ENCODE measurements at regions not wholly inside any gene's neighbourhood (a gene's known extent, or its start where the extent isn't known, plus 50 kb on each side); places are given as distances from the start of the nearest gene placed in this dataset.

- no peak for DNase-seq
Measured at GRCh38 chr3:111314181-111314873, 227.7 kb upstream of the CD96 start.

DNA sequence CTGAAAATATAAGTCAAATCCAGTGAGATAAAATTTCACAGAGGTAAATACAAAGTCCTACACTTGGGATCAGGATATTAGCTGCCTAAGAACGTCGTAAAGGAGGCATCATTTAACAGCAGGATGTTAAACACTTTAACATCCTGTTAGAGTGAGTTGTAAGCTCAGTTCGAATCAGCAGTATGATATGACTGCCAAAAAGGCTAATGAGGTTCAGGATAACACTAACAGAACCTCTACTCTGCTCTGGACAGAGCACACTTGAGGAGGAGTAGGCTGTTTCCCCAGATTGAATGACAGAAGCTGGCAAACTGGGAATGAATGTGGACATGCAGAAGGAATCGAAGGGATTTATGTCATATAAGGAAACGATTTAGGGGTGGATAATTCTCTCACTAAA, 227.1 kb upstream of the CD96 start:
- no peak for DNase-seq

- DNase-seq: no peak
Measured at GRCh38 chr3:111315930-111316587, 225.9 kb upstream of the CD96 start.

- no peak for DNase-seq
Measured at GRCh38 chr3:111318289-111318688, 223.7 kb upstream of the CD96 start.

GRCh38 chr3:111319598-111319997, 222.4 kb upstream of the CD96 start:
- no peak for DNase-seq

DNA sequence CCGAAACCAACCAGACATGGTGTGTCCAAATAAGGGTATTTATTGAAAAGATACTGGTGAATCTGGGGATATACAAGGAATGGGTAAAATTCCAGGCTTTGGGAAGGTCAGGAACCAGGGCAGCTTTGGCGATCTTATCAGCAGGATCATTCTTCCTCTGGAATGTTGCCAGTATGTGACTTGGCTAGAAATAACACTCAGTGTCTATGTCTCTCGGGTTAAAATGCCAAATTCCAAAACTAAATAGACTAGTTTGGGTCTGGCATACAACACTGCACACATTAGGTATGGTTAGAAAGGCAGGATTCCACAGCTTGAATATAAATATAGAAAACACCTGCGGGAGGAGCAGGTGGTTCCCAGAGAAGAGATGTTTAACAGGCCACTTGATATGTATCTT, 220.2 kb upstream of the CD96 start:
- DNase-seq: no peak

DNA sequence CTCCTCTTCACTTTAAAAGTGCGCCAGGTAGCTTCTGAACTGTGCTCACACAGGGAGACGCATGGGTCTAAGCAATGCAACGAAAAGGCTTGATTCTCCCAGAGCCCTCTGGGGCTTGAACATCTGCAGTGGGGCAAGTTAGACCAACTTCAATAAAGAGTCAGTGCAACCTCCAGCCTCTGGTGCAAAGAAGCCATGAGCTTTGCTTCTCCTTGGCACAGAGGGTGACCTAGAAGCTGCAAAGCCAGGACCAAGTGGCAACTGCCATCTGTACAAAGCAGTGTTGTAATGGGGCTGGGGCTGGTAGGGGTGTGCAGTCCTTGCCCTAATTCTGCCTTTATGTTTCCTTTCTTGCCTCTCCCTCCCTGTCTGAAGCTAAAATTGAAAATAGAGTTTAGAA, 219.0 kb upstream of the CD96 start:
- no peak for DNase-seq

DNA sequence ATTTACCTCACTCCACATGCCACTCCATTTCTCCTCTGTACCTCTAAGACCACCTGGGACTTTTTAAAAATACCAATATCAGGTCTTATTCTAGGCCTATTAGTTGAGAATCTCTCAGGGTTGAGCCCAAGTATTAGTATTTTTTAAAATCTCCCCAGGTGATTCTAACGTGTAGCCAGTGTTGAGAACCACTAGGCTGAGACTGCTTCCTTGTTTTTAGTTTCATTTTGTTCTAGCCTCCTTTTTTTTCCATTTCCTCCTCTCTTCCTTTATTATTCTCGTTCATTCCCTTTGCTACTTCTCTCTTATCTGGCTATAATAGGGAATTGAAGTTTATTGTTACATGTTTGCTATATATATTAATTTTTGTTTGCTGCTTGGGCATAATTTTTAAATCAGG, 217.8 kb upstream of the CD96 start:
- peak; percentile 10 for DNase-seq

DNA sequence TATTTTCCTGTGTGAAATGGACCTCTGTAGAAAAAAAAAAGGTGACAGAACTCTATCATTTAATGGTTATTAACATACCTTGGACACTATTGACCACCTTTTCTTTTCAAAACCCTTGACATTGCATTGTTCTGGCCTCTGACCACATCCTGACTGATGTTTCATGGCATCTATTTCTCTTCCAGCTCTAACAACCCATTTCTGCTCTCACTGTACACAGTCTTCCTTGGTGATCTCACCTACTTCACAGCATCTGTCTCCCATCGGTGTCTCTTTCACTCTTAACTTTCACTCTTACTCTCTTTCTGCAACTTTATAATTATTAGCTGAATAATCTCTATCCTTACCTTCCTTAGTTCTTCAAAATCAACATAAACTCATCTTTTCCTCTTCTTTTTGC, 217.4 kb upstream of the CD96 start:
- DNase-seq: no peak

DNA sequence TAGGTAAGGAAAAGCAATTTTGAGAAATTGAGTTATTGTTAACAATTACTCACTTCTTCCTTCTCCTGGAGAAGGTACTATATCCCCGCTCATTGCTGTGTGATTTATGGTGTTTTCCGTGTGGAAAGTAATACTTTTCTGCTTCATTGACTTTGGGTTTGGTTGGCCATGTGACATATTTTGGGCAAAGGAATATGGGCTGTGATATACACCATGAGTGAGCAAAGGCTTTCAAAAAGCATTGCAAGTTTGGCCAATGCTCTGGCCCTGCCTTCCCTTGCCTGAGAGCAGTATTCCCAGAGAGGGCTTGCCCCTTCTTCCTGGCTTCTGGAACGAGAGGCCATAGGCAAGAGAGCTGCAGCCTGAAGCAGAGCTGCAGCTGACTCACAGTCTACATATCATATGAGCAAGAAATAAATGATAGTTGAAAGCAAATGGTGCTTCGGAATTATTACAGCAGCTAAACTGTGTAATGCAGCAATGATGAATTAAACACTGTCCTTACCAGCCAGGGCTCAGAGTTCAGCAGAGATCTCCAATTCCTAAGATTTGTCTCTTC, 216.8 kb upstream of the CD96 start:
- DNase-seq: no peak

DNA sequence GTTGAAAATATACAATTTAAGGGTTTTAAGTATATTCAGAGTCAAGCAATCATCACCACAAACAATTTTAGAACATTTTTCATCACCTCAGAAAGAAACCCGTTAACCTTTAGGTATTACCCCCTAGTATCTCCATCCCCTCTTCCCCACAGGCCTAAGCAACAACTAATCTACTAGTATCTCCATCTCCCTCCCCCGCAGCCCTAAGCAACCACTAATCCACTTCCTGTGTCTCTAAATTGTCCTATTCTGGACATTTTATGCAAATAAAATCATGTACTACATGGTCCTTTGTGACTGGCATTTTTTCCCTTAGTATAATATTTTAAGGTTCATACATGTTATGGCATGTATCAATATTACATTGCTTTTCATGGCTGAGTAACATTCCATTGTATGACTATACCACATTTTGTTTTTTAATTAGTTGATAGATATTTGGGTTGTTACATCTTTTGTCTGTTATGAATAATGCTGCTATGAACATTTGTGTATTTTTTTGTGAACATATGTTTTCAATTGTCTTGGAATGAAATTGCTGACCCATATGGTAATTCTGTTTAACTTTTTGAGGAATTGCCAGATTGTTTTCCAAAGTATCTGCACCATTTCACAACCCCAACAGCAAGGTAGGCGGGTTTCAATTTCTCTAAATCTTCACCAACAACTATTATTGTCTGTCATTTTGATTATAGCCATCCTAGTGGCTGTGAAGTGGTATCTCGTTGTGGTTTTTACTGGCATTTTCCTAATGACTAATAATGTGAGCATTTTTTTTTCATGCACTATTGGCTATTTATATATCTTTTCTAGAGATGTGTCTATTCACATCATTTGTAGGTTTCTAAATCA, 215.6 kb upstream of the CD96 start:
- DNase-seq: peak; percentile 30

- DNase-seq: no peak
Measured at GRCh38 chr3:111331306-111331705, 210.7 kb upstream of the CD96 start.

GRCh38 chr3:111331912-111332311, 210.1 kb upstream of the CD96 start:
- DNase-seq: no peak

GRCh38 chr3:111332488-111333080, 209.4 kb upstream of the CD96 start:
- no peak for DNase-seq

DNA sequence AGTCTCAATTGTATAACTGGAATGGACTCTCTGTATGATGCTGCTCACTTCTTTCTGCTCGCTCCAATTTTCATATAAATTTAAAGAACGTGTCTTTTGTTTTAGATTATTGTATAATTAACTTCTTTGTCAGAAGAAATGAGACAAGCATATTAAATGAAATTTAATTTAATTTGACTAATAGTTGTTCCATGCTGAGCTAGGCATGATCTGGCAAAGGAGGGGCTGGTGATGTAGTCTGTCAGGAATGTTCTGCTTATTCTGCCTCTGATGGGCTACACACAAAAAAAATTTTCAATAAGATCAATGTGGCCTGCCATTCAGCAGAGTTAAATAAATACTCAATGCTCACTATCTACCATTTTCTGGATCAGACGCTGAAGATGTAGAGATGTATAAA, 208.4 kb upstream of the CD96 start:
- no peak for DNase-seq

GRCh38 chr3:111335512-111336303, 206.3 kb upstream of the CD96 start:
- no peak for DNase-seq

GRCh38 chr3:111336511-111336910, 205.5 kb upstream of the CD96 start:
- no peak for DNase-seq

DNA sequence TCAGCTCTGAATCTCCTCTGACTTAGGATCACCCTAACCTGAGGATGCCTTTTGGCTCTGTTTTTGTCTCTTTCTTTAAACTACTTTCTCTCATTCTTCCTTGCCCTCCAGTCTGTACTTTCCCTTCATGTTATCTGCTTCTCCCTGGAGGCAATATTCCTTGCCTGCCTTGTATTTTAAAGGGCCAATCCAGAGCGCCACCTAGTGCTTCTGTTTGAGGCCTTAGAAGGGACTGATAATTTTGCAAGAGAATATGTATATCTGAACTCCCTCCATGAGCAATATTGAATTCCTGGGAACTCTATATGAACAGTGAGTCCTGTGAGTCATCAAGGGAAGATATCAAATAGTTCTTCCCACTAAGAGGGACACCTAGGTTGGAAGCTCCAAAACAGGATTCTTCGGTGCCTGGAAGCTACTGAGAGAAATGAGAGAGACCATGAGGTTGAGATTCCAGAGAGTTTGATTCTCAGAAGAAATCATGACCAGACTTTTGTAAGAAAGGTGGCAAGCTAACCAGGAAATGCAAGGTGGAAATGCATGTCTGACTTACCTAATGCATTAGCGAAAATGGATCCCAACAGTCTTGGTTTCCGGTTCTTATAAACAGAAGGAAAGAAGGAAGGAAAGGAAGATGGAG, 203.8 kb upstream of the CD96 start:
- peak; percentile 27 for DNase-seq

- DNase-seq: no peak
Measured at GRCh38 chr3:111339017-111339416, 203.0 kb upstream of the CD96 start.

DNA sequence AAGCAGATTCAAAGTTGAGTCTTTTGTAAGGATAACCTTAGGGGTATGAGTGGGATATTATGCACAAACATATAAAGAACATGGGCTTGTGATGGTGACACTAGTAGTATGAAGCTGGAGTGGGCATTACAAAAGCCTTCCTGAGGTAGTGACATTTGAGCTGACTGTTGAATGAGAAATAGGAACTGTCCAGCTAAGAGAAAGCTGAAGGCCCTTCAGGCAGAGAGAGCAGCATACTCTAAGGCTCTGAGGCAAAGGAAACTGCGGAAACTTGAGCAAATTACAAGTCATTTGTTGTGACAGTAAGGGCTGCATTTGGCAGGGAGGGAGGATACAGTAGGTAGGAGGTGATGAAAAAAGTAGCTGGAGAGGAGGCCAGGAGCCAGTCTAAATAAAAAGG, 190.7 kb upstream of the CD96 start:
- DNase-seq: no peak

- DNase-seq: no peak
Measured at GRCh38 chr3:111352585-111352984, 189.4 kb upstream of the CD96 start.
